Endothelial cell of umbilical vein (primary cell): ENCODE measurements at regions not wholly inside any gene's neighbourhood (a gene's known extent, or its start where the extent isn't known, plus 50 kb on each side); places are given as distances from the start of the nearest gene placed in this dataset.

Experiments
- BruUV-seq: library from RNA; stranded (reverse); fragments of 400-500 nt; replicated peaks from 2 replicates; lab custom pipeline; 2021; lab: Mats Ljungman, UMichigan
- CTCF ChIA-PET: fragments of 300-600, 350-600 bp; sonication (Branson Sonifier 250); formaldehyde crosslinking; loops from one replicate; lab custom pipeline; 2021; ENCODE audit warnings: antibody characterized with exemption, inconsistent platforms; lab: Charles Lee
- POLR2A ChIA-PET: fragments of 300-600, 350-600 bp; sonication (Branson Sonifier 250); formaldehyde crosslinking; loops from one replicate; lab custom pipeline; 2021; ENCODE audit warnings: antibody characterized with exemption, inconsistent platforms; lab: Charles Lee
- DNase-seq: peaks from one replicate; pipeline ENCODE4 v3.0.0-alpha.2; 2011; ENCODE audit warnings: low read depth, low spot score
- FAIRE-seq: peaks from 2 replicates; lab custom pipeline; 2011; peaks lifted over from hg19 to GRCh38; lab: Jason Lieb, UNC
- H2AFZ ChIP-seq: 2 replicates; pipeline ENCODE4 v1.6.0; 2012; ENCODE audit warnings: low read depth, low read length, control low read depth, inconsistent platforms
- H3K27ac ChIP-seq: 2 replicates; pipeline ENCODE4 v1.5.1; 2011; ENCODE audit warnings: low read depth, mild to moderate bottlenecking, control low read depth, low read length, moderate library complexity; ENCODE audit not compliant: insufficient read depth
- H3K27me3 ChIP-seq, 2 experiments: 2 replicates each; pipeline versions ENCODE4 v1.6.0 to v1.6.1; 2011; ENCODE audit warnings: low read length in 2 of 2, mixed read lengths in 1 of 2; ENCODE audit not compliant: control insufficient read depth in 2 of 2, insufficient read depth in 2 of 2
- H3K36me3 ChIP-seq, 2 experiments: 2 replicates in 1 of 2; 3 replicates in 1 of 2; pipeline ENCODE4 v1.5.1; 2011; ENCODE audit warnings: low read length in 2 of 2, mild to moderate bottlenecking in 1 of 2, moderate library complexity in 1 of 2; ENCODE audit not compliant: control insufficient read depth in 2 of 2, insufficient read depth in 2 of 2; ENCODE audit errors: extremely low read depth in 1 of 2
- H3K4me1 ChIP-seq: 3 replicates; pipeline ENCODE4 v1.5.1; 2011; ENCODE audit warnings: mild to moderate bottlenecking, low read length; ENCODE audit not compliant: control insufficient read depth, insufficient read depth; ENCODE audit errors: extremely low read depth
- H3K4me2 ChIP-seq: 2 replicates; pipeline ENCODE4 v1.6.1; 2011; ENCODE audit warnings: low read length, control low read depth, mixed read lengths; ENCODE audit not compliant: insufficient read depth
- H3K4me3 ChIP-seq, 3 experiments: fragments of 200-600 bp in 1 of 3; sonication (generic), shearing (Covaris generic) in 1 of 3; replicated peaks in 1 of 3; 2 replicates each; pipeline ENCODE4 v1.5.1; 2011 to 2016; ENCODE audit warnings: control low read depth in 3 of 3, low read length in 3 of 3, mild to moderate bottlenecking in 2 of 3, inconsistent platforms in 1 of 3, low read depth in 1 of 3, moderate library complexity in 1 of 3; ENCODE audit not compliant: insufficient read depth in 1 of 3
- H3K79me2 ChIP-seq: 2 replicates; pipeline ENCODE4 v1.6.0; 2012; ENCODE audit warnings: low read length, inconsistent platforms; ENCODE audit not compliant: control insufficient read depth, insufficient read depth
- H3K9ac ChIP-seq: replicated peaks from 2 replicates; pipeline ENCODE3; 2011; ENCODE audit warnings: low read length, control low read depth; ENCODE audit not compliant: insufficient read depth; ENCODE audit errors: extremely low read depth
- H3K9me1 ChIP-seq: replicated peaks from 3 replicates; pipeline ENCODE4 v1.6.0; 2011; ENCODE audit warnings: mild to moderate bottlenecking, low read length; ENCODE audit not compliant: control insufficient read depth, insufficient read depth; ENCODE audit errors: extremely low read depth
- H3K9me3 ChIP-seq: replicated peaks from 2 replicates; pipeline ENCODE4 v1.5.1; 2012; ENCODE audit warnings: low read length, inconsistent platforms; ENCODE audit not compliant: control insufficient read depth, insufficient read depth
- H4K20me1 ChIP-seq: replicated peaks from 2 replicates; pipeline ENCODE3; 2011; ENCODE audit warnings: mild to moderate bottlenecking, low read length; ENCODE audit not compliant: control insufficient read depth, insufficient read depth; ENCODE audit errors: extremely low read depth
- CTCF ChIP-seq, 2 donors: IDR thresholded peaks; 1 replicate in 1 of 2; 2 replicates in 1 of 2; pipeline ENCODE4 v1.5.1; 2011; ENCODE audit warnings: low read length in 2 of 2, mild to moderate bottlenecking in 2 of 2, moderate library complexity in 2 of 2, control low read depth in 1 of 2, inconsistent platforms in 1 of 2, low read depth in 1 of 2; ENCODE audit not compliant: insufficient read depth in 1 of 2; ENCODE audit errors: extremely low read depth in 1 of 2
- EZH2 ChIP-seq: IDR thresholded peaks from 2 replicates; pipeline ENCODE4 v1.6.1; 2012; ENCODE audit warnings: borderline replicate concordance, low read depth, mild to moderate bottlenecking, moderate library complexity, low read length, inconsistent platforms; ENCODE audit not compliant: severe bottlenecking
- FOS ChIP-seq: IDR thresholded peaks from 2 replicates; pipeline ENCODE4 v1.6.1; 2011; ENCODE audit warnings: mild to moderate bottlenecking, low read length, moderate library complexity, borderline replicate concordance; ENCODE audit not compliant: insufficient read depth
- GATA2 ChIP-seq: IDR thresholded peaks from 2 replicates; pipeline ENCODE4 v1.7.0; 2011; ENCODE audit warnings: low read depth, mild to moderate bottlenecking, moderate library complexity, mixed read lengths, low read length; ENCODE audit not compliant: insufficient read length, insufficient read depth
- JUN ChIP-seq: IDR thresholded peaks from 2 replicates; pipeline ENCODE4 v1.6.1; 2011; ENCODE audit warnings: borderline replicate concordance, low read depth; ENCODE audit not compliant: insufficient read length, insufficient read depth
- MAX ChIP-seq: IDR thresholded peaks from 2 replicates; pipeline ENCODE4 v1.6.1; 2011; ENCODE audit not compliant: insufficient read depth, insufficient read length
- MYC ChIP-seq: IDR thresholded peaks from one replicate; pipeline ENCODE4 v1.6.1; 2011; ENCODE audit warnings: mild to moderate bottlenecking, low read depth, low read length
- POLR2A ChIP-seq: IDR thresholded peaks from 2 replicates; pipeline ENCODE4 v1.6.1; 2012; ENCODE audit warnings: low read depth, mild to moderate bottlenecking, control low read depth, low read length
- POLR2AphosphoS5 ChIP-seq: IDR thresholded peaks from 2 replicates; pipeline ENCODE4 v1.6.1; 2012; ENCODE audit warnings: low read depth, mild to moderate bottlenecking, control low read depth, low read length, moderate library complexity; ENCODE audit not compliant: insufficient read depth
- dilution Hi-C: fragments of 300-500 bp; cut with MboI; formaldehyde crosslinking; loops from one replicate; pipeline ENCODE4 v1.15.0; 2019; ENCODE audit warnings: low sequenced_read_pairs; ENCODE audit not compliant: extremely low pct_ligation_motif_present
- intact Hi-C: fragments of 100-400 bp; cut with micrococcal nuclease; formaldehyde crosslinking; loops from one replicate; pipeline ENCODE4 v1.10.0; 2022

- POLR2A ChIA-PET = no interaction called here
These were observed 50.0 kb upstream of the ABL1 start for GRCh38 chr9:130785053-130785452.

More at GRCh38 chr9:130785053-130785452, 50.0 kb upstream of the ABL1 start:
- BruUV-seq = no TSS peak
- H3K9me1 ChIP-seq = no peaks in the 10 kb centered on the region
- H3K9ac ChIP-seq = no peak overlapping the region
- intact Hi-C loops (no loop called here), dilution Hi-C loops (no loop called here)
- H2AFZ ChIP-seq = no peak overlapping the region
- DNase-seq = no peak
- H4K20me1 ChIP-seq = no peaks in the 10 kb centered on the region
- no peaks in the 10 kb centered on the region for H3K36me3 ChIP-seq
- H3K4me3 ChIP-seq = no peak overlapping the region
- H3K27me3 ChIP-seq = no peaks in the 10 kb centered on the region
- peaks cover 11% of the 10 kb centered on the region for H3K4me1 ChIP-seq
- H3K79me2 ChIP-seq = peaks cover 28% of the 10 kb centered on the region
- no peak overlapping the region for H3K27ac ChIP-seq
- peaks cover under 1% of the 10 kb centered on the region for H3K9me3 ChIP-seq
- no peak overlapping the region for H3K4me2 ChIP-seq
- CTCF ChIA-PET = no interaction called here
- TF ChIP-seq MYC (no peak), CTCF (IDR thresholded peaks at IDR 0.05; ENCODE audit: extremely low read depth in 1 of 2, insufficient read depth in 1 of 2, low read depth in 1 of 2, low read length in 2 of 2) (no peak), EZH2 (no peak), GATA2 (no peak), JUN (no peak), POLR2A (no peak), FOS (no peak), MAX (no peak), POLR2AphosphoS5 (no peak)
- no peak for FAIRE-seq
